NCI-H69 (cell line): ENCODE measurements at regions not wholly inside any gene's neighbourhood (a gene's known extent, or its start where the extent isn't known, plus 50 kb on each side); places are given as distances from the start of the nearest gene placed in this dataset.
A peak's percentile ranks its signal among the peaks of the same experiment; 100 is the strongest.
"Not testable (repeated sequence)": the region's sequence is repeated elsewhere in the genome, so short reads cannot be mapped to it uniquely, and the experiment has no call there.

ENCODE experiments used
- DNase-seq: peaks from one replicate; lab custom pipeline; 2025; lab: John Stamatoyannopoulos, UW

DNA sequence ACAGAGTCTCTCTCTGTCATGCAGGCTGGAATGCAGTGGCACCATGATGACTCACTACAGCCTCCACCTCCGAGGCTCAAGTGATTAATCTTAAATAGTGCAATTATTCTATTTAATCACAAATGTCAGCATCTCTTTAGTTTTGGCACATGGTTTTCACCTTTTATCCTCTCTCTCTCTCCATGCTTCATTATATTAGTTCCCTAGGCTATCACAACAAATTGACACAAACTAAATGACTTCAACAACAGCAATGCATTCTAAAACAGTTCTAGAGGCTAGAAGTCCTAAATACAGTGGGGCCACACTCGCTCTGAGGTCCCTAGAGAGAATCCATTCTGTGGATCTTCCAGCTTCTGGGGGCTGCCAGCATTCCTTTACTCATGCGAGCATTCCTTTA, 178.2 kb upstream of the ZNG1F start:
- DNase-seq, result not testable (repeated sequence)

DNA sequence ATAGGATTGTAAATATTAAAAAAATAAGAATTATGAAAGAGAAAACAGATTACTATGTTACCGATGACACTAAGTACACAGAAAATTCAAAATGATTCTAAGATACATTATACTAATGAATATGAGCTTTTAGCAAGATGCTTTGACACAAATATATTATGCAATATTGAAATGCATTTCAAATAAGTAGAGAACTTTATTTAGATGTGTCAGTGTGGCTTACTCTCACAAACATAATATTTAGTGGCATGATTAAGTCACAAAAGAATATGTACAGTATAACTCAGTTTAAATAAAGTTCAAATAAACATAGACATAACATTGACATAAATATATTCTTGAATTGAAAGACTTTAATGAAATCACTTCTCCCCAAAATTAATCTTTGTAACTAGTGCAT, 172.7 kb upstream of the ZNG1F start:
- DNase-seq, result not testable (repeated sequence)

DNA sequence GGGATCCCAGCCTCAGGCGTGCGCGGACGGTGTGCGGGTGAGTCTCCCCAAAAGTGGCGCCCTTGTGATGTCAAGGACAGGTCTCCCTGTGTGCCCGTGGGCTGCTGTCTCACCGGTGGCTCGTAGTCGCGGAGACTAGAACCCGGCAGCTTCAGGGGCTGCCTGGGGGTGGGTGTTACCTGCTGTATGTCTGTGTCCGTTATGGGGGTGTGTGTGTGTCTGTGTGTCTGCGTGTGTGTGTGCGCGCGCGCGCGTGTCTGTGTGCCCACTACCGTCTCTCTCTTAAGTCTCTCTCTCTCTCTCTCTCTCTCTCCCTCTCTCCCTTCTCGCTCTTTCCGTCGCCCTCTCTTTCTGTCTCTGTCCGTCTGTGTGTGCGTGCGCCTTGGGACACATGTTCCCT, 170.0 kb upstream of the ZNG1F start:
- DNase-seq, result peak; percentile 65

DNA sequence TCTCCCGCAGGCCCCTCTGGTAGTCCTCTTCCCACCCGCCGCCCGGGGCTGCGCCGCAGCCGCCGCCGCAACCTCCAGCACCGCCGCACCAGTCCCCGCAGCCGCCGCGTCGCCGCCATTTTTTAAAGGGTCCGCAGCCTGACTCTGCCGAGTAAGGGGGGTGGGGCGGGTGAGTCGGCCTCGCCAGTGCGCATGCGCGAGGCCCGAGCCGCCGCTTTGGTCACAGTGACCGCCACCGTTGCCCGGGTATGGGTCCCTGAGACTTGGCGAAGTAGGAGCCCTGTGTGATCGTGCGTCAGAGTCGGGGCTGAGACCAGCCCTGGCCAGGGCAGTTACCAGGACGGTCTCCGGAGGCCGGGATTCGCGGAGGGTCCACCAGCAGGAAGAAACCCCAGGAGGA, 169.6 kb upstream of the ZNG1F start:
- peak; percentile 84 for DNase-seq

DNA sequence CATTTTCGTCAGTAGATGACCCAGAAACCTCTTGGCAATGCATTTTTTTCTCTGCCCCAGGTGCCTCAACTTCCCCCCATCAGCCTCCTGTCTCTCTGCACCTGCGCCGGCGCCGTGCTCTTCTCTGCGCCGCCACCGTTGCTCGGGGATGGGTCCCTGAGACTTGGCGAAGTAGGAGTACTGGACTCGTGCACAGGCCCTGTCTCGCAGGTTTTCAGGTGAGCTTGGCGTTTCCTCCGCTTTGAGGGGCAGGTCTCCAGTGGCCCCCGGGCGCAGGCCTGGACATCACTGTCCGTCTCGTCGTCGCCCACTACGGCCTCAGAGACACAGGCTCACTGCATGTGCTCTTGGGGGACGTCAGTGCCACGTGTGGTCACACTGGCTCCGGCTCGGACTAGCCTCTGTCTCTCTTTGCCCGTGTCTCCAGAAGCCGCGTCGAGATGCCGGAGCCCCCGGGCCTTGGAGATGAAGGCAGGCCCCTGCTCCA, 168.8 kb upstream of the ZNG1F start:
- peak; percentile 25 for DNase-seq

DNA sequence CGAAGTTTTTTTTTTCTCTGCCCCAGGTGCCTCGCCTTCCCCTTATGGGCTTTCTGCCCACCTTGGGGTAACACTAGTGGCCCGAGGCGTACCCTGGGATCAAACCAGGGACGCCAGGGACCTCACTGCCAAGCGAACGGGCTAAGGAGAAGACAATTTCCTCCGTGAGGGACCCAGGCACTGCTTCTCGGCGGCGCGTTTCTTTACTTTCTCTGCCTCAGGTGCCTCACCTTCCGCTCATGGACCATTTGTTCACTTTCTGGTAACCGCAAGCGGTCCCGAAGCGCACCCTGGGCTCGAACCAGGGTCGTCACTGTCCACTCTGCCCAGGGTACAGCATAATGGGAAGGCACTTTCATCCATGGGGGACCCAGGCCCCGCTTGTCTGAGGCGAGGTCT, 168.2 kb upstream of the ZNG1F start:
- not testable (repeated sequence) for DNase-seq

DNA sequence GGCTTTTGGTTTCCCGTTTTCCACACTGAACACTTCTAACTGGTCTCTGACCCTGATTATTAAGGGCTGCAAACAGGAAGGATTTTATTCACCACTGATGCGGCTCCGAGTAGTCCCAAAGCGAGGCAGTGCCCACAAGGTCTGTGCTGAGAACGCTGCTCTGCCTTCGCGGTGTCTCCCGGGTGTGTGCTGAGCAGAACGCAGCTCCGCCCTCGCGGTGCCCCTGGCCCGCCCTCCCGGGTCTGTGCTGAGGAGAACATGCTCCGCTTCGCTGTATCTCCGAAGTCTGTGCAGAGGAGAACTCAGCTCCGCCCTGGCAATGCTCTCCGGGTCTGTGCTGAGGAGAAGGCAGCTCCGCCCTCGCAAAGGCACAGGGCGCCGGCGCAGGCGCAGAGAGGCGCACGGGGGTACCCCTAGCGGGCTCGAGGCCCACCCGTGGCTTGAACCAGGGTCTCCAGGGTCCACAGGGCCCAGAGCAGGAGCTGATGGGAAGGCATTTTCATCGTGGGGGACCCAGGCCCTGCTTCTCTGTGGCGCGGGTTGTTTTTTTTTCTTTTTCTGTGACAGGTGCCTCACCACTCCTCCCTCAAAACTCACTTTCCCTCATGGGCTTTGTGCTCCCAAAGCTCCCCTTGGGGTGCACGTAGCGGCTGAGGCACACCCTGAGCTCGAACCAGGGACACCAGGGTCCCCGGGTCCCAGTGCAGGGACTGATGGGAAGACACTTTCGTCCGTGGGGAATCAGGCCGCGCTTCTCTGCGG, 167.7 kb upstream of the ZNG1F start:
- DNase-seq, result peak; percentile 81

DNA sequence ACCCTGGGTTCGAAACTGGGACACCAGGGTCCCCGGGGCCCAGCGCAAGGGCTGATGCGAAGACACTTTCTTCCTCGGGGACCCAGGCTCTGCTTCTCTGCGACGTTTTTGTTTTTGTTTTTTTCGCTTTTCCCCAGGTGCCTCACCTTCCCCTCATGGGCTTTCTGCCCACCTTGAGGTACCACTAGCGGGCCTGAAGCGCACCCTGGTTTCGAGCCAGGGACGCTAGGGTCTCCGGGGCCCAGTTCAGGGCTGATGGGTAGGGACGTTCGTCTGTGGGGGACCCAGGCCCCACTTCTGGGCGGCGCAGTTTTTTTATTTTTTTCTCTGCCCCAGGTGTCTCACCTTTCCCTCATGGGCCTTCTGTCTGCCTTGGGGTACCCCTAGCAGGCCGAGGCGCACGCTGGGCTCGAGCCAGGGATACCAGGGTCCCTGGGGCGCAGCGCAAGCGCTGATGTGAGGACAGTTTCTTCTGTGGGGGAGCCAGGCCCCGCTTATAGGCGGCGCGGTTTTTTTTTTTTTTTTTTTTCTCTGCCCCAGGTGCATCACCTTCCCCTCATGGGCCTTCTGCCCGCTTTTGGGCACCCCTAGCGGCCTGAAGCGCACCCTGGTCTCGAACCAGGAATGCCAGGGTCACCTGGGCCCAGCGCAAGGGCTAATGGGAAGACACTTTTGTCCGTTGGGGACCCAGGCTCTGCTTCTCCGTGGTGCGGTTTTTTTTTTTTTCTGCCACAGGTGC, 166.8 kb upstream of the ZNG1F start:
- not testable (repeated sequence) for DNase-seq

DNA sequence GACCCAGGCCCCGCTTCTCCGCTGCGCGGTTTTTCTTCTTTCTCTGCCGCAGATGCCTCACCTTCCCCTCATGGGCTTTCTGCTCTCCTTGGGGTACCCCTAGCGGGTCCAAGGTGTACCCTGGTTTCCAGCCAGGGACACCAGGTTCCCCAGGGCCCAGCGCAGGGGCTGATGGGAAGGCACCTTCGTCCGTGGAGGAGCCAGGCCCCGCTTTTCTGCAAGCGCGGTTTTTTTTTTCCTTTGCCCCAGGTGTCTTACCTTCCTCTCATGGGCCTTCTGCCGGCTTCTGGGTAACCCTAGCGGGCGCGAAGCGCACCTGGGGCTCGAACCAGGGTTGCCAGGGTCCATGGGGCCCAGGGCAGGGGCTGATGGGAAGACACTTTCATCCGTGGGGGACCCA, 165.9 kb upstream of the ZNG1F start:
- not testable (repeated sequence) for DNase-seq

DNA sequence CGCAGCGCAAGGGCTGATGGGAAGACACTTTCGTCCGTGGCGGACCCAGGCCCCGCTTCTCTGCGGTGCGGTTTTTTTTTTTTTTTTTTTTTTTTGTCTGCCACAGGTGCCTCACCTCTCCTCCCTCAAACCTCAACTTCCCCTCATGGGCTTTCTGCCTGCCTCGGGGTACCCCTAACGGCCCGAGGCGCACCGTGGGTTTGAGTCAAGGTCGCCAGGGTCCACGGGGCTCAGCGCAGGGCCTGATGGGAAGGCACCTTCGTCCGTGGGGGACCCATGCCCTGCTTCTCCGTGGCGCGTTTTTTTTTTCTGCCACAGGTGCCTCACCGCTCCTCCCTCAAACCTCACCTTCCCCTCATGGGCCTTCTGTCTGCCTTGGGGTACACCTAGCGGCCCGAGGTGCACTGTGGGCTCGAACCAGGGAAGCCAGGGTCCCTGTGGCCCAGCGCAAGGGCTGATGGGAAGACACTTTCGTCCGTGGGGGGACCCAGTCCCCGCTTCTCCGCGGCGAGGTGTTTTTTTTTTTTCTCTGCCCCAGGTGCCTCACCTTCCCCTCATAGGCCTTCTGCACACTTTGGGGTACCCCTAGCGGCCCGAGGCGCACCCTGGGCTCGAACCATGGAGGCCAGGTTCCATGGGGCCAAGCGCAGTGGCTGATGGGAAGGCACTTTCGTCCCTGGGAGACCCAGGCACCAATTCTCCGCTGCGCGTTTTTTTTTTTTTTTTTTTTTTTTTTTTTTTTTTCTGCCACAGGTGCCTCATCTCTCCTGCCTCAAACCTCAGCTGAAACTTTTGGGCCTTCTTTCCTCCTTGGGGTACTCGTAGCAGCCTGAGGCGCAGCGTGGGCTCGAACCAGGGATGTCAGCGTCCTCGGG, 165.2 kb upstream of the ZNG1F start:
- not testable (repeated sequence) for DNase-seq

DNA sequence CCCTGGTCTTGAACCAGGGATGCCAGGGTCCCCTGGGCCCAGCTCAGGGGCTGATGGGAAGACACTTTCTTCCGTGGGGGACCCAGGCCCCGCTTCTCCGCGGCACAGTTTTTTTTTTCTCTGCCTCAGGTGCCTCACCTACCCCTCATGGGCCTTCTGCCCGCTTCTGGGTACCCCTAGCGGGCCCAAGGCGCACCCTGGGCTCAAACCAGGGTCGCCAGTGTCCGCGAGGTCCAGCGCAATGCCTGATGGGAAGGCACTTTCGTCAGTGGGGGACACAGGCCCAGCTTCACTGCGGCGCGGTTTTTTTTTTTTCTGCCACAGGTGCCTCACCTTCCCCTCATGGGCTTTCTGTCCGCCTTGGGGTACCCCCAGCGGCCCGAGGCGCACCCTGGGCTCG, 163.9 kb upstream of the ZNG1F start:
- DNase-seq, result not testable (repeated sequence)

DNA sequence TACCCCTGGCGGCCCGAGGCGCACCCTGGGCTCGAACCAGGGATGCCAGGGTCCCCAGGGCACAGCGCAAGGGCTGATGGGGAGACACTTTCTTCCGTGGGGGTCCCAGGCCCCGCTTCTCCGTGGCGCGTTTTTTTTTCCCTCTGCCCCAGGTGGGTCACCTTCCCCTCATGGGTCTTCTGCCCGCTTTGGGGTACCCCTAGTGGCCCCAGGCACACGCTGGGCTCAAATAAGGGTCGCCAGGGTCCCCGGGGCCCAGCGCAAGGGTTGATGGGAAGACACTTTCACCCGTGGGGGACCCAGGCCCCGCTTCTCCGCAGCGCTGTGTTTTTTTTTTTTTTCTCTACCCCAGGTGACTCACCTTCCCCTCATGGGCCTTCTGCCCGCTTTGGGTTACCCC, 163.3 kb upstream of the ZNG1F start:
- DNase-seq, result not testable (repeated sequence)

DNA sequence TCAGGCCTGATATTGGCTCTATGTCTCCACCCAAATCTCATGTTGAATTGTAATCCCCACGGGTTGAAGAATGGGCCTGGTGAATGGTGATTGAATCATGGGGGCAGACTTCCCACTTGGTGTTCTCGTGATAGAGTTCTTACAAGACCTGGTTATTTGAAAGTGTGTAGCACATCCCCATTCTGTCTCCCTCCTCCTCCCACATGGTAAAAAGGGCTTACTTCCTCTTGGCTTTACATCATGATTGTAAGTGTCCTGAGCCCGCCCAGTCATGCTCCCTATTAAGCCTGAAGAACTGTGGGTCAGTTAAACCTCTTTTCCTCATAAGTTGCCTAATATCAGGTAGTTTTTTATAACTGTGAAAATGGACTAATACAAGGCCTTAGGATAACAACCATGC, 158.8 kb upstream of the ZNG1F start:
- DNase-seq, result not testable (repeated sequence)

DNA sequence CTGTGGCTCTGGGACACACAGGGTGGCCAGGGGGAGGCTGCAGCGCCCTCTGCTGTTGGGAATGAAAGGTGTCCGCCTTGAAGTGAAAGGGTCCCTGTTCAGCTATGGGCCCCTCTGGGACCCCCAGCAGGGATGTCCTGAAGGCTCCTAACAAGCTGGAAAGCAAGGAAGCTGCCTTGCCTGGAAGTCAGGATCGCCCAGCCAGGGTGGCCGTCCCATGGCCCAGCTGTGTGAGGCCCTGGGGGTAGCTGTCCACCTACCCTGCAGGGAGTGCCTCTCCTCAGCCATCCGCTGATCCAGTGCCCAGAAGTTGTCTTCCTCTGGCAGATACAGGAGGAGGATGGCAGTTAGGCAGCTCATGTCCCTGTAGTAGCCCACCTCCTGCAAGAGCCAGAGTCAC, 143.4 kb upstream of the ZNG1F start:
- not testable (repeated sequence) for DNase-seq

DNA sequence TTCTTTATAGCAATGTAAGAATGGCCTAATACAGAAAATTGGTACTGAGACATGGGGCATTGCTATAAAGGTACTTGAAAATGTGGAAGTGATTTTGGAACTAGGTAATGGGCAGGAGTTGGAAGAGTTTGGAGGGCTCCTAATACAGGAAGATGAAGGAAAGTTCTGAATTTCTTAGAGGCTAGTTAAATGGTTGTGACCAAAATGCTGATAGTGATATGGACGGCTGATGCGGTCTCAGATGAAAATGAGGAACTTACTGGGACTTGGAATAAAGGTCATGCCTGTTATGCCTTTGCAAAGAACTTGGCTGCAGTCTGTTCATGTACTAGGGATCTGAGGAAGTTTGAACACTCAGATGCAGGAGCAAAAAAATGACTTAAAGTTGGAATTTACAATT, 132.2 kb upstream of the ZNG1F start:
- not testable (repeated sequence) for DNase-seq

DNA sequence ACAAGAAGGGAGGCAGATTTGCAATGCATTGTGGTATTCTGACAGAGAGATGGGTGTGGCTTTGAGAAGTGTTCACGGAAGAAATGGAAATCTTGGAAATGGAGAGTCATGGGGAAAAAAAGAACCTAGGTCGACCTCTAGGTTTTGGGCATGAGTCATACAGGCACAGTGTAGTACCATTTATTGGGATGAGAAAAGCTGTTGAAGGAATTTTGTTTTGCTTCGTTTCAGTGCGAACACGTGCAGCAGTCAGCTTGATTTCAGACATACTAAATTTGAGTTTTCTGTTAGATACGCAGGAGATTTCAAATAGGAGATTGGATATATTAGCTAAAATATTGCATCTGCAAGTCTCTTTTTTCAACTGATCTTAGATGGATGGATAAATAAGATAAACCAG, 119.8 kb upstream of the ZNG1F start:
- not testable (repeated sequence) for DNase-seq

DNA sequence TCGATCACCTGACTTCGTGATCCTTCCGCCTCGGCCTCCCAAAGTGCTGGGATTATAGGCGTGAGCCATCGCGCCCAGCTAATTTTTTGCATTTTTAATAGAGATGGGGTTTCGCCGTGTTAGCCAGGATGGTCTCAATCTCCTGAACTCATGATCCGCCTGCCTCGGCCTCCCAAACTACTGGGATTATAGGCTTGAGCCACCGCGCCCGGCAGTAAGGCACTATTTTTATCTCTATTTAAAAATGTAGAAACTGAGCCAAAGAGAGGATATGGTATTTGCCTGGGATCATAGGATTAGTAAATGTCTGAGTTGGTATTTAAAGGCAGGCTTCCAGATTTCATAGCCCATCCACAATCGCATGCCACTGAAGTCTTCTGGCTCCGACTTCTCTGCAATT, 96.6 kb upstream of the ZNG1F start:
- not testable (repeated sequence) for DNase-seq

DNA sequence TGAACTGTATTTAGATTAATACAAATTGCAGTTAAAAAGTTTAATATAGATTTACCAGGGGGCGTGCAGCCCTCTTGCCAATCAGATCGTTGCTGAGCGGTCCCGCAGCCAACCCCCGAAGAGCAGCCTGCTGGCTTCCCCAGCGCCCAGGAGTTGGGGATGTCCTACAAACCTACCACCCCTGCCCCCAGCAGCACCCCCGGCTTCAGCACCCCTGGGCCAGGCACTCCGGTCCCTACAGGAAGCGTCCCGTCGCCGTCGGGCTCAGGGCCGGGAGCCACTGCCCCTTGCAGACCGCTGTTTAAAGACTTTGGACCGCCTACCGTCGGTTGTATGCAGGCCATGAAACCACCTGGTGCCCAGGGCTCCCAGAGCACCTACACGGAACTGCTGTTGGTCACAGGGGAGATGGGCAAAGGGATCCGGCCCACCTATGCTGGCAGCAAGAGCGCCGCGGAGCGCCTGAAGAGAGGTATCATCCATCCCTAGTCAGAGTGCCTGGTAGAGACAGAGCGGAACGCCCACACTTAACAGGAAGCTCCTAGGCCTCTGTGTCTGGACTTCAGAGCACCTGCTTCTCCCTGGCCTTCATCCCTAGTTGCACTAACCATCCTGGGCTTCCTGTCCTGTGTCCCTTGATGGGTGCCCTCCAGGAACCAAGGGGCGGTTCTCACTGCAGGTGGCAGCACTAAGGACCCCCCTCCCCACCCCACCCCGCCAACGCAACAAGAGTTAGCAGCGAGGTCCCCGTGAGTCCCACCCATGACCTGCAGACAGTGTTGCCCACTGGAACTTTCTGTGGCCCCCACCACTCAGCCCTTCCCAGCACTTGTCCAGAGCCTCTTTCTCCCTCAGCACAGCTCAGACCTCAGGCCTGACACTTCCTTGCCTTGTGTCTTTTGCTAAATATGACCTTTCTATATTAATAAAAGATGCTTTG, 91.5 kb upstream of the ZNG1F start:
- DNase-seq, result not testable (repeated sequence)

DNA sequence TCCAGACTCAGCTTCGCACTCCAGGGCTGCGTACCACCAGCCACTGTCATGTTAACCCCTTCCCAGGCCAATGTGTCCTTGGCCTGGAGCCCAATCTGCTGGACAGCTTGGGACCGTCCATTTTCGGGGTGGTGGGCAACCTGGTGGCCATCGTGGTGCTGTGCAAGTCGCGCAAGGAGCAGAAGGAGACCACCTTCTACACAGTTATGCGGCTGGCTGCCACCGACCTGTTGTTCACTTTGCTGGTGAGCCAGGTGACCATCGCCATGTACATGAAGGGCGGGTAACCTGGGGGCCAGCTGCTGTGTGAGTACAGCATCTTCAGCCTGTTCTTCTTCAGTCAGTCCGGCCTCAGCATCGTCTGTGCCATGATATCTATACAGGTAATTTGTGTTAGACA, 90.3 kb upstream of the ZNG1F start:
- DNase-seq, result not testable (repeated sequence)

DNA sequence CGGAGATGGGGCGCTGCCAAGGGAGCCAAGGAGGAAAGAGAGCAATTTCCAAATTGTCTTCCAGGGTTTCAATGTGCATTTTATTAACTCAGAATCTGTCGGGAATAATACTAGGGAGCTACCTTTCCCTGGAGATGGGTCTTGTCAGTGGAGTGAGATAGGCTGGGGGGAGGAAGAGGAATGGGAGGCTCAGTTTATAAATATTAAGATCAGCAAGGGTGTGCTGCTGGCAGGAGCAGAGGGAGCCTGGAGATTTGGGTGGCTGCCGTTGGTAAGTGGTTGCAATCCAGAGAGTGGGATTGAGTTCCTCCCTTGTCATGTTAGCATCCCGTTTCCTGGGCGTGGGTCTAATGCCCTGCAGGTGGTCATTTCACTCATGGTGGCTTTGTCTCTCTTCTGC, 89.9 kb upstream of the ZNG1F start:
- DNase-seq, result not testable (repeated sequence)
